HEK293 (cell line): ENCODE measurements at regions not wholly inside any gene's neighbourhood (a gene's known extent, or its start where the extent isn't known, plus 50 kb on each side); places are given as distances from the start of the nearest gene placed in this dataset.

Source experiments
- CTCF ChIA-PET: fragments of 350-600 bp; formaldehyde crosslinking; extraction: SDS; loops from one replicate; lab custom pipeline; 2021; ENCODE audit warnings: antibody characterized with exemption; lab: Yijun Ruan, JAX
- POLR2A ChIA-PET: fragments of 300-600 bp; formaldehyde crosslinking; extraction: SDS; loops from one replicate; lab custom pipeline; 2020; ENCODE audit warnings: antibody characterized with exemption, inconsistent platforms; lab: Yijun Ruan, JAX
- H3K27ac ChIP-seq: fragments of 200-500 bp; sonication (Bioruptor generic); 2 replicates; pipeline ENCODE4 v1.5.1; 2014; ENCODE audit warnings: low read depth, low read length, control low read depth, inconsistent platforms; ENCODE audit errors: extremely low read depth
- H3K36me3 ChIP-seq, 2 experiments: fragments of 200-500 bp in 1 of 2; sonication (Bioruptor generic) in 1 of 2; 1 replicate in 1 of 2; 2 replicates in 1 of 2; pipeline ENCODE4 v1.5.1; 2014 to 2017; ENCODE audit warnings: inconsistent platforms in 2 of 2, low read length in 2 of 2; ENCODE audit not compliant: control insufficient read depth in 2 of 2, insufficient read depth in 1 of 2
- H3K4me1 ChIP-seq: fragments of 200-500 bp; sonication (Bioruptor generic); 2 replicates; pipeline ENCODE4 v1.5.1; 2014; ENCODE audit warnings: mild to moderate bottlenecking, low read length, inconsistent platforms; ENCODE audit not compliant: control insufficient read depth, insufficient read depth
- H3K4me3 ChIP-seq: 2 replicates; pipeline ENCODE4 v1.5.1; 2011; ENCODE audit warnings: low read depth, mild to moderate bottlenecking, control low read depth, low read length, moderate library complexity
- H3K9me3 ChIP-seq: fragments of 200-500 bp; sonication (Bioruptor generic); 2 replicates; pipeline ENCODE4 v1.5.1; 2014; ENCODE audit warnings: low read depth, low read length, inconsistent platforms; ENCODE audit not compliant: control insufficient read depth, insufficient read depth
- BCL6B ChIP-seq: fragments of 450-650 bp; formaldehyde crosslinking; IDR thresholded peaks from 2 replicates; pipeline ENCODE4 v1.5.1; 2017; ENCODE audit warnings: missing biosample characterization, missing genetic modification characterization
- HOXA7 ChIP-seq: sonication (generic); formaldehyde crosslinking; IDR thresholded peaks from 2 replicates; pipeline ENCODE4 v1.8.1; 2022; ENCODE audit warnings: missing genetic modification reagents, borderline replicate concordance
- SCRT2 ChIP-seq: fragments of 450-650 bp; formaldehyde crosslinking; IDR thresholded peaks from 2 replicates; pipeline ENCODE4 v1.5.1; 2016; ENCODE audit warnings: missing biosample characterization, missing genetic modification characterization
- SETDB1 ChIP-seq: IDR thresholded peaks from one replicate; pipeline ENCODE4 v1.6.1; 2017; ENCODE audit warnings: mild to moderate bottlenecking, low read length, moderate library complexity, mixed read lengths; ENCODE audit not compliant: insufficient read length
- TCF7L2 ChIP-seq: IDR thresholded peaks from 2 replicates; pipeline ENCODE4 v1.6.1; 2011; ENCODE audit warnings: low read depth, mild to moderate bottlenecking, inconsistent platforms, low read length, moderate library complexity, borderline replicate concordance
- WT1 ChIP-seq: fragments of 450-650 bp; formaldehyde crosslinking; IDR thresholded peaks from 2 replicates; pipeline ENCODE4 v1.5.1; 2016; ENCODE audit warnings: missing biosample characterization, missing genetic modification characterization
- ZBTB6 ChIP-seq: fragments of 450-650 bp; formaldehyde crosslinking; IDR thresholded peaks from 2 replicates; pipeline ENCODE4 v1.5.1; 2017; ENCODE audit warnings: missing biosample characterization, missing genetic modification characterization
- ZFP41 ChIP-seq: fragments of 450-650 bp; formaldehyde crosslinking; IDR thresholded peaks from 2 replicates; pipeline ENCODE4 v1.5.1; 2016; ENCODE audit warnings: missing biosample characterization, missing genetic modification characterization, borderline replicate concordance
- ZNF169 ChIP-seq: fragments of 450-650 bp; formaldehyde crosslinking; IDR thresholded peaks from 2 replicates; pipeline ENCODE4 v1.5.1; 2016; ENCODE audit warnings: missing biosample characterization, missing genetic modification characterization
- ZNF211 ChIP-seq: fragments of 450-650 bp; formaldehyde crosslinking; IDR thresholded peaks from 2 replicates; pipeline ENCODE4 v1.5.1; 2016; ENCODE audit warnings: low read depth, missing biosample characterization, missing genetic modification characterization
- ZNF341 ChIP-seq: fragments of 450-650 bp; formaldehyde crosslinking; IDR thresholded peaks from 2 replicates; pipeline ENCODE4; 2016; ENCODE audit warnings: low read depth, missing biosample characterization, missing genetic modification characterization
- ZNF354C ChIP-seq: fragments of 450-650 bp; formaldehyde crosslinking; IDR thresholded peaks from 2 replicates; pipeline ENCODE4 v1.5.1; 2016; ENCODE audit warnings: missing biosample characterization, missing genetic modification characterization, low read depth, borderline replicate concordance
- ZNF416 ChIP-seq: fragments of 450-650 bp; formaldehyde crosslinking; IDR thresholded peaks from 2 replicates; pipeline ENCODE4 v1.5.1; 2016; ENCODE audit warnings: missing biosample characterization, missing genetic modification characterization
- ZNF423 ChIP-seq: fragments of 450-650 bp; formaldehyde crosslinking; IDR thresholded peaks from 2 replicates; pipeline ENCODE4 v1.5.1; 2016; ENCODE audit warnings: missing biosample characterization, missing genetic modification characterization
- ZNF510 ChIP-seq: fragments of 450-650 bp; formaldehyde crosslinking; IDR thresholded peaks from 2 replicates; pipeline ENCODE4 v1.5.1; 2018; ENCODE audit warnings: mild to moderate bottlenecking, missing genetic modification characterization, missing biosample characterization; ENCODE audit not compliant: insufficient replicate concordance
- ZNF654 ChIP-seq: fragments of 450-650 bp; formaldehyde crosslinking; IDR thresholded peaks from 2 replicates; pipeline ENCODE4 v1.5.1; 2016; ENCODE audit warnings: low read depth, missing biosample characterization, missing genetic modification characterization
- ZNF664 ChIP-seq: fragments of 450-650 bp; formaldehyde crosslinking; IDR thresholded peaks from 2 replicates; pipeline ENCODE4 v1.5.1; 2016; ENCODE audit warnings: missing biosample characterization, missing genetic modification characterization
- ZNF777 ChIP-seq: fragments of 450-650 bp; formaldehyde crosslinking; IDR thresholded peaks from 2 replicates; pipeline ENCODE4 v1.5.1; 2017; ENCODE audit warnings: missing biosample characterization, missing genetic modification characterization, borderline replicate concordance
- ZNF785 ChIP-seq: fragments of 450-650 bp; formaldehyde crosslinking; IDR thresholded peaks from 2 replicates; pipeline ENCODE4 v1.5.1; 2016; ENCODE audit warnings: missing biosample characterization, missing genetic modification characterization

- TF ChIP-seq BCL6B, result no peak
- no peak for TF ChIP-seq ZNF341 (tag by site-specific recombination)
- no peak for TF ChIP-seq SCRT2 (tag by site-specific recombination)
- no peak for TF ChIP-seq TCF7L2
- no peak for TF ChIP-seq ZNF777 (tag by site-specific recombination)
- no peak for TF ChIP-seq ZNF423
- TF ChIP-seq WT1 (tag by site-specific recombination), result no peak
- TF ChIP-seq SETDB1, result no peak
- TF ChIP-seq, all 188 proteins: peak for 0
These were observed 174.1 kb upstream of the ZFP64 start for GRCh38 chr20:52365688-52366087.

GRCh38 chr20:52364405-52364804 lies 172.8 kb upstream of the ZFP64 start:
- Histone ChIP-seq H3K4me3 (no peak overlapping the region), H3K9me3 (no peaks in the 10 kb centered on the region), H3K27ac (no peak overlapping the region), H3K36me3 (no peaks in the 10 kb centered on the region), H3K4me1 (no peaks in the 10 kb centered on the region)
- POLR2A ChIA-PET, result no interaction called here
- no peak for TF ChIP-seq ZNF211 (tag by site-specific recombination)
- TF ChIP-seq ZNF785 (tag by site-specific recombination), result no peak
- no peak for TF ChIP-seq ZNF510 (tag by site-specific recombination)
- TF ChIP-seq ZNF416 (tag by site-specific recombination), result no peak
- CTCF ChIA-PET, result no interaction called here

More at GRCh38 chr20:52365688-52366087, 174.1 kb upstream of the ZFP64 start:
- POLR2A ChIA-PET, result no interaction called here
- Histone ChIP-seq H3K9me3 (no peaks in the 10 kb centered on the region), H3K27ac (no peak overlapping the region), H3K4me1 (no peaks in the 10 kb centered on the region), H3K4me3 (no peak overlapping the region), H3K36me3 (no peaks in the 10 kb centered on the region)
- CTCF ChIA-PET, result interaction anchor here (0.6 kb wide), 2 partner anchors 42 to 196 kb away, joined by 4 read pairs; no protein-coding TSS in a partner anchor

GRCh38 chr20:52361650-52362049 lies 170.1 kb upstream of the ZFP64 start:
- H3K9me3 ChIP-seq, result no peaks in the 10 kb centered on the region
- no peak overlapping the region for H3K27ac ChIP-seq
- ChIA-PET POLR2A (no interaction called here), CTCF (interaction anchor here (1.4 to 1.6 kb wide), 2 partner anchors 10 to 17 kb away, joined by 5 to 6 read pairs; no protein-coding TSS in a partner anchor)
- no peak overlapping the region for H3K4me3 ChIP-seq
- no peaks in the 10 kb centered on the region for H3K36me3 ChIP-seq
- no peaks in the 10 kb centered on the region for H3K4me1 ChIP-seq
- TF ChIP-seq ZNF169 (tag by site-specific recombination) (no peak), TCF7L2 (no peak), ZNF654 (tag by site-specific recombination) (no peak), ZNF664 (tag by site-specific recombination) (no peak), ZBTB6 (no peak), ZNF354C (tag by site-specific recombination) (no peak), HOXA7 (no peak), ZFP41 (tag by site-specific recombination) (no peak)
- TF ChIP-seq, all 188 proteins: peak for 0
